GM18870 (cell line): ENCODE measurements at regions not wholly inside any gene's neighbourhood (a gene's known extent, or its start where the extent isn't known, plus 50 kb on each side); places are given as distances from the start of the nearest gene placed in this dataset.

Experiments
- ATAC-seq: cut with Tn5 transposase; IDR thresholded peaks from one replicate; pipeline ENCODE4 v1.9.1; 2021; ENCODE audit warnings: moderate library complexity; ENCODE audit not compliant: unreplicated experiment

DNA sequence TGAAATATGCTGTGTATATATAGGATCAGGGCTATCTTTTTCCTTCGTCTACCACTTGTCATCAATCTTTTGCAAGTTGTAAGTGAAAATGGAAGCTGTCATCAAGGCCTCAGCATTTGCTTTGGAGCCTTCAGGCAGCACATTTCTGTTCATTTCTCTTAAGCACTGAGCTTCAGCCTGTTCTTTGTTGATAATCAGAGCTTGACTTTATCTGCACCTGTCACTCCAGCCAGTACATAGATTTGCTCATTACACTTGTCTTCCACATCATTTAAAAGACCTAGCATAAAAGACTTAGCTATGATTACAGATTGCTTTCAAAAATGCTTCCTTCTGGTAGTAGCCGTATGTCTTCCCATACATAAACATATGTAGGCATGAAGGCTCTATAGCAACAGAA, 189.8 kb upstream of the GRIK2 start:
- no peak for ATAC-seq

DNA sequence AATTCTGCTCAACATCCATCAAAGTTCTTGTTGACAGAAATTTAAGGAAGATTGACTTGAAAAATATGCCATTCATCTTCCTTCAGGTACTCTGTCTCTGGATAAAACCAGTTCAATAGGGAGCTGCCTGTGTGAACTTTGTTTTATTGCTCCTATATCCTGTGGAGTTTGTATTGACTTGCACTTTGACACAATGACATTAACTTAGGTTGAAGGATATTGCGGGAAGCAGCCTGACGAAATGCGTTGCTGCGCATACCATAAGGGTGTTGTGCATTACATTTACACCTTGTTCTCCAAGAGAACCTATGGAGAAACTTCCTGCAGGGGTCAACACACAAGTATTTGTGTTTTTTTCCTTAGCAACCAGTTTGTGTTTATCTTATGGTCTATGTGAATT, 185.4 kb upstream of the GRIK2 start:
- ATAC-seq = no peak

DNA sequence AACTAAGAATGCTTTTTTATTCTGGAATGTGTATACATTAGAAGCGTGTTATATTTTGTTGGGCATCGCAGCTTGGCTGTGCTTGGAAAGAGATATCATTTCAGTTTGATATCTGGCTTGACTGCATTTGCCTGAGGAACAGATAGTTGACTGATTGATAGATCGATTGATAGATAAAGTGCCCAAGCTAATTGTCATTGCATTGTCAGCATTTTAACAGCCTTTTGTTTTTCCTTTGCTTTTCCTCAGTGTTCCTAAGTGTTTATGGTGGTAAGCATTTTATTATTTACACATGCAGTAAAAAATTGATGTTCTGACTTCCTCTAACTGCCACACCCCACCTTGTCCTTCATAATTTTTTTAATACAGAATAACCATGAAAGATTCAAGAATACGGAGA, 180.9 kb upstream of the GRIK2 start:
- ATAC-seq = no peak

DNA sequence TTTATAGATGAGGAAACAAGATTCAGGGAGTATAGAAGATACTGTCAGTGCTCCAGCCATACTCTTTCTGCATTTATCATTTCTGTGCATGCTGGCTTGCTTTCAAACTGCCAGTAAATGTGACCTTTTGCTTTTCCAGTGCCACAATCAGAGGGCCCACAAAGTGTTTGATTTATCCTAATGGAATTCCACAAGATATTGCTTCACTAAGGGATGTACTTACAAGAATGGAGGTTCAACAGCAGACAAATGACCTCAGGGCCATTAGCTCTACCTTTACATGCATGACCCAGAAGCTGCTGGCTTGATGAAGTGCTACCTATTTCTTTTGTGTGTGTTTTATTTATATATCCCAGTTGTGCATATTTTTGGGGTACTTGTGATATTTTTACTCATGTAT, 171.5 kb upstream of the GRIK2 start:
- ATAC-seq = no peak

DNA sequence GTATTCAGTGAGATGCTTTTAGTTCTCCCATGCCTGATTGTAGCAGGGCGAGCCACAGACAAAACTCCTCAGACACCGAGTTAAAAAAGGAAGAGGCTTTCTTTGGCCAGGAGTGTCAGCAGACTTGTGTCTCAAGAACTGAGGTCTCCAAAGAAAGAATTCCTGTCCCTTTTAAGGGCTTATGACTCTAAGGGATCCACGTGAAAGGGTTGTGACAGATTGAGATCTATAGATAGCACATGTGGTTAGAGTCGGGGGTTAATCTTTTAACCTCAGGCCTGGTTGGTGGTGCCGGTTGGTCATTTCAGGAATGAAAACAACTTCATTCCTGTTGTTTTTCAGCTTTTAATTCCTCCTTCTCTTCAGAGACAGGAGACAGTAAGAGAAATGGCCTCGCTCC, 168.8 kb upstream of the GRIK2 start:
- ATAC-seq = no peak

DNA sequence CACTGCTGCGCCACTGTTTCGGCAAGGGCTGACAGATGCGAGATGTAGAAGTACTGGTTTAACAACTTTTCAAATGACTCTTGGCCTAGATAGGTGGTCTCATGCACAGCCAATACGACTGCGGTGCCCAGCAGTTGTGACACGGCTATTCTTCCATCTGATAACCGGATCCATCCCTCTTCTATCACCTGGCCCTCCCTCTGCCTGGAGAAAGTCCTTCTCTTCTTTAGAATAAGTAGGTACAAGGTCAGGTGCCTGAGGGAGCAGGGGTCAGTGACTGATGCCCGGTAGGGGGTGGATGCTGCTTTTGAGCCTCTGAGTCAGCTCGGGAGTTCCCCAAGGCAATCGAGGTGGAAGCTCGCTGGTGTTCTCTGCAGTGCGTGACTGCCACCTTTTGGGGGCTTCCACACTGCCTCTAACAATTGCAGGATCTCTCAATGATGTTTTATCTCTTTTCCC, 166.8 kb upstream of the GRIK2 start:
- no peak for ATAC-seq

DNA sequence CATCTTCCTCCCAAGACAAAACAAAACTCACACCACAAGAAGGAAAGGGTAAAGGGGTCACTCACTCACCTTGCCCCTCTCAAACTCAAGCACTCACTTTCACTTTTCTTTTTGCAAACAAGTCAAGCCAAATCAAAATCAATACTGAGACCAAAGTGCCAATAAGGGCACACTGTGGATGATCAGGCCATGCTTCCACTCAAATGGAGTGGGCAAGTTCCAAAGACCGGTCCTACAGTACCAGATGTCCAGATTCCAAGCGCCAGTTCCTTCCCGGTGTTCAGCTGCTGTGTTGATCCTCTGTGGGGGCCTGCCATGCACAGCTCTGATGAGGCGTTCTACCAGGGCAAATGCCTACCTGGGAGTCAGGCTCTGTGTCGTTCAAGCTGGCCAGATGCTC, 162.6 kb upstream of the GRIK2 start:
- ATAC-seq = no peak

DNA sequence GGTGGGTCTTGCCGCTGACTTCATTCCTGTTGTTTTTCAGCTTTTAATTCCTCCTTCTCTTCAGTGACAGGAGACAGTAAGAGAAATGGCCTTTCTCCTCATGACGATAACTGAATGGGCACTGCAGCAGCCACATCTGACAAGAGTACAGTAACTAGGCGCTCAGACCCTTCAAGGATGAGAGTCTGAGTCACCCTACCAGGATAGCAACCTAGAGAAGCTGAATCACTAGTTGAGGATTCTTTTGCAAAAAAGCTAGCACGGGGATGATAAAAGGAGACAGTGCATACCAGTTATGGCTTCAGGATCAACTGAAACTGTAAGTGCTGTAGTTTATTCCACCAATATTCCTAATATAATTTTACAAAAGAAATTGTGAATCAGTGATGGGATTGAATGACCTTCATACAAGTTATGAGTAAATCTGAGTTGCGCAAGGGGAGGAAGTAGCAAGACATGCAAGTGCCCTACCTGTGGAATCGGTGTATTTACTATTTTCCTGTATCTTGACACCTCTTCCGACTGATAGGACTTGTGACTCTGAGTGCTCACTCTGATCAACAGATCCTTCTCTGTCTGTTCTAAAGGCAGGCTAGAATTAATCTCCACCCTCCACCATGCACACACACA, 161.8 kb upstream of the GRIK2 start:
- no peak for ATAC-seq

DNA sequence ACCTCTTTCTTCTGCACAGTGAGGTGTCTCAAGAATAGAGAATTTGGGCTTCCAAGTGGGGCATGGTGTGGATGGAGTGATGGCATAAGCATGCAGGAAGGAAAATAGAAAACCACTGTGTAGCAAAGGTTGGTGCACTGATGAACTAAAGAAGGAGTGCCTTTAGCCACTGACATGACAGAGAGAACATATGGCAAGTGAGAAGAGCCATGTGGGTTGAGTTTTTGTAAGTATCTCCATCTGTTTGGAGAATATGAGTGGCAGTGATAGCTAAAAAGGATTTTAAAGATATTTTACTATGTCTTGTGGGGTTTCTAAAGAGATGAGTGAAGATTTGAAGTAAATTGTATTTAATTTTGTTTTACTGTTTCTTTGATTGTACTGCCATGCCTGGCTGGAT, 160.5 kb upstream of the GRIK2 start:
- ATAC-seq = no peak

DNA sequence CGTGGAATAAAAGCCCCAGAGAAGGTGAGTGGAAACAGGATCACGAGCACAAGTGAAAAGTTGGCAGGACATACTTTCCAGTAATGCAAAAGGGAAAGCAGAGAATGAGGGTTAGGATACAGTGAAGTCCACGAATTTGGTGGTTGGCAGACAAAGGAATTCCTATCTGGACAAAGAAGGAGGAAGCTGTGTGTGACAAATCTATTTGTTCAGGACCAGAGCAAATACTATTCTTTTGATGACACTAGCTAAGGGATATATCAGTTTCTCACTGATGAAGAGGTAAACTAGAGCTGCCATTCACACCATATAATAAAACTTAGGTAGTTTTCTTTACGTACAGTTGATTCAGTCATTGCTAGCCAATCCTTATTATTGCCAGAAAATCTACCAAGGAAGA, 156.8 kb upstream of the GRIK2 start:
- no peak for ATAC-seq

DNA sequence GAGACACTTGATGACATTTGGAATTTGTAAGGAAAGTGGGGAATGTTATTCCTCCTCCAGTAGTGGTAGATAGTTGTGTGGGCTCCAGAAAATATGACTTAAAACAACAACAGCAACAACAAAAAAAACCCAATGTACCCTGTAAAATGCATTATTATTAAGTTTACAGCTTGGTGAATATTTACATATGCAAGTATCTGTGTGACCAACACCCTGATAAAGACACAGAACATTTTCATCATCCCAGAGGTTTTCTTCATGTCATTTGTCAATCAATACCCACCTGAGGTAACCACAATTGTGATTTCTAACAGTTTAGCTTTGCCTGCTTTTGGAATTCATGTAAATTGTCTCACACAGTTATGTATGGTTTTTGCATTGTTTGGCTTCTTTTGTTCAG, 152.1 kb upstream of the GRIK2 start:
- ATAC-seq = no peak

DNA sequence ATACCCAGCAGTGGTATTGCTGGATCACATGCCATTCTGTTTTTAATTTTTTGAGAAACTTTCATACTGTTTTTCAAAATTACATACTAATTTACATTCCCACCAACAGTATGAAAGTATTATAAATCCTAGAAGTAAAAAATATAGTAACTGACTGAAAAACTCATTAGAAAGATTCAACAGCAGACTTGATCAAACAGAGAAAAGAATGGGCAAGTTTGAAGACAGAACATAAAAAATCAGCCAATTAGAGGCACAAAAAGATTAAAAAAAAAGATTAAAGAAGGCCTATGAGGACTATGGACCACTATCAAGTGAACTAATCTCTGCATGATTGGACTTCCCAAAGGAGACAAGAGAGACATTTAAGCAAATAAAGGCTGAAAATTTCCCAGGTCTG, 144.0 kb upstream of the GRIK2 start:
- no peak for ATAC-seq

DNA sequence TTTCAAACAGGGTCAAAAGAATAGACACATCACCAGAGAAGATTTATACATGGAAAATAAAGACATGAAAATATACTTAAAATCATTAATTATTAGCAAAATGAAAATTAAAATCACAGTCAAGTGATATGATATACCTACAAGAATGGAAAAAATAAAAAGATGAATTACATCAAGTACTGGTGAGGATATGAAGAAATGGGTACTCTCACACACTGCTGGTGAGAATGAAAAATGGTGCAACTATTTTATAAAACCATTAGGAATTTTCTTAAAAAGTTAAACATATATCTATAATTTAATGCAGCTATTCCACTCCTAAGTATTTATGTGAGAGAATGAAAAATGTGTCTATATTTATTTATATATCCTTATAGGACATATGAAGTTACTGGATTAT, 136.3 kb upstream of the GRIK2 start:
- ATAC-seq = no peak

DNA sequence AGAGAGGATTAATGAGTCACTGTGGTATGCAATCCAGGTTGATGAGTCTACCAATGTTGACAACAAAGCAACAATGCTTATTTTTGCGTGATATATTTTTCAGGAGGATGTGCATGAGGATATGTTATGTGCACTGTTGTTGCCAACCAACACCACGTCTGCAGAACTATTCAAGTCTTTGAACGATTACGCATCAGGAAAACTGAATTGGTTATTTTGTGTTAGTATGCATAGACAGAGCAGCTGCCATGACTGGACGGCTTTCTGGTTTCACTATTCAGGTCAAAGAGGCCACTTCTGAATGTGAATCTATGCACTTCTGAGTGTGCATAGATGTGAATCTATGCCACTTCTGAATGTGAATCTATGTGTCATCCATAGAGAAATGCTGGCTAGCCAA, 134.0 kb upstream of the GRIK2 start:
- no peak for ATAC-seq

DNA sequence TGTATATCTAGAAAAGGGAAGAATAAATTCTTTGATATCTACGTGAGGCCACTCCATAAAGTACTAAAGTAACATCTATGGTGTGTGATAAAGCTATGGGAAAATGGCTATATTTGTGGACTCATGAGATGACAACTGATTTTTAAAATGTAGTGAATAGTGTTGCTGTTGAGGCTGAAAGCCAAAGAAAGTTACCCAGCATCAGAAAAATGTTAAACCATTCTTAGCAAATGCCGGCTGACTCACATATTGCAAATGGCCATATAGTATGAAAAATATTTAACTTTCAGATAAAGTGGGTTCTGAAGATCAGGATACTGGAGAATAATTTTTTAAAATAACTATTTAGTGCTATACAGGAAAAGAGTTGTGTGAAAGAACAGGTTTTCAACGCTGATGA, 129.9 kb upstream of the GRIK2 start:
- no peak for ATAC-seq

DNA sequence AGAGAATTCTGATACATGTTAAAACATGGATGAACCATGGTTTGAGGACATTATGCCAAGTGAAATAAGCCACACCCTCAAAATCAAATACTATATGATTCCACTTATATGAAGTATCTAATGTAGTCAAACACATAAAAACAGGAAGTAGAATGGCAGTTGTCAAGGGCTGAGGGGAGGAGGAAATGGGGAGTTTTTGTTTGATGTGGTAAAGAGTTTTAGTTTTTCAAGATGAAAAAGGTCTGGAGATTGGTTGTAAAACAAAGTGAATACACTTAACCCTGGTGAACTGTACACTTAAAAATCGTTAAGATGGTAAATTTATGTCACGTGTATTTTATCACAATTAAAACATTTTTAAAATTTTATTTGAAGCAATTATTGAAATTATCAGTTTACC, 127.4 kb upstream of the GRIK2 start:
- ATAC-seq = no peak

DNA sequence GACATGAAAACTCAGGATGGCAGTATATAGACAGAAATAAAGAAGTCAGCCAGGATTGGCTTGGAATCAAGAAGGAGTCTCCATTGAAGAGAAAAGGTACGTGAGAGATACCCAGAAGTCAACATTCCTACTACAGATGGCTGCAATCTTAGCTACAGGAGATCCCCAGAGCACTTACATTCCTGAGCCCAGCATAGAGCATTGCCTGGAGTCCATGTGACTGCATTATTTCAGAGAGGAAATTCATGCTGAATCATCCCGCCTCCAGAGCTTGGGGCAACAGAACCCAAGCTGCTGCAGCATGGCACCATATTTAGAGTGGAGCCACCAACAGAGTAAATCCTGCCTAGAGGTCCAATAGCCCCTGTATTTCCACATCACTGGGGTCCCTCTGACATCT, 125.0 kb upstream of the GRIK2 start:
- no peak for ATAC-seq

DNA sequence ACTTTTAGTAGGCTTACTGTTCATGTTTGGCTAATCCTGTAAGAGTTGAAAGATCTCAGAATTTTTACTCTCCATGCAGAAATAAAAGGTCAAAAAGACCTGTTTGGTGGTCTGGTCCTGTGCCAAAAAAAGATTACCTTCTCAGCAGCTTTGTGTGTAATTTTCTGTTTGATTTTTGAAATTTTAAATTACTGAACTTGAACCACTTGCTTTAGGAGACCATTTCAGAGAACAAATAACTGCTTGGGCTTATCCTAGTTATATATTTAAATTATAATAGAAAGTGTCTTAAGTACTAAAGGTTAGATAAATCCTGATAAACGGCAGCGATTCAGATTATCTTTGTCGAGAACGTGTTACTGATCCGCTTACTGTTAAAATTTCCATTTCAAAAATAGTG, 118.3 kb upstream of the GRIK2 start:
- ATAC-seq = no peak

DNA sequence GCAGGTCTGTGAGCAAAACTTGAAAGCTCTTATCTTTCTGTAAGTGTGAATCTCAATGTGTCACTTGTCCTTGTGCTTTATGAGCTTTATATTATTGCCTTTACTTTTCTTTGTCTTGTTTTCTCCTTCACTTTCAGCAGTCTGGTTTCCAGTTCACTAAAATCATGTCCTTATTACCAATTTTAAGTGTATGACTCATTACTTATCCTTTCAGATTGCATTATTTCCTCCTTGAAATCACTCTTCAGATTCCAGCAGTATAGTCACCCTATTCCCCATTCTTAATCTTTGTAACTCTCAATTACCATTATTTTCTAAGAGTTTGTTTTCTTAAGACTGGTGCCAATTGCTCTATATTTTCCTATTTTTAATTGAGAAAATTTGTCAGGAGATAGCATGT, 117.4 kb upstream of the GRIK2 start:
- ATAC-seq = no peak

DNA sequence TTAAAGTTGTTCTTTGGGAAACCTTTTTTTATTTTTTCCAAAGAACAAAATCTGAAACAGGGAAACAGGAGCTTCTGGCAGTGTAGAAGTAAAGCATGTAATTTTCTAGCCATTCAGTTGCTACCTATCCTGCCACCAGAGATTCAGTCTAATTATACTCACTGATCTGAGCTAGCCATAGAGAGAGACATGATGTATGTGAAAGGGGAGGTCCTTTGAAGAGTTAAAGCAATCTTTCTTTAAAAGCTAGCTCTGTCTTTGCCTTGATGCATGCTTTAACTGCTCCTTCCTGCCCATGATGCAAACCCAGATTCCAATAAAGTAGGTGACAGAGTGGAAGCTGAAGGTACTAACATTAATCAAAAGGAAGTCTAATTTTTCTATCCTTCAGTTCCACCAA, 114.1 kb upstream of the GRIK2 start:
- no peak for ATAC-seq

DNA sequence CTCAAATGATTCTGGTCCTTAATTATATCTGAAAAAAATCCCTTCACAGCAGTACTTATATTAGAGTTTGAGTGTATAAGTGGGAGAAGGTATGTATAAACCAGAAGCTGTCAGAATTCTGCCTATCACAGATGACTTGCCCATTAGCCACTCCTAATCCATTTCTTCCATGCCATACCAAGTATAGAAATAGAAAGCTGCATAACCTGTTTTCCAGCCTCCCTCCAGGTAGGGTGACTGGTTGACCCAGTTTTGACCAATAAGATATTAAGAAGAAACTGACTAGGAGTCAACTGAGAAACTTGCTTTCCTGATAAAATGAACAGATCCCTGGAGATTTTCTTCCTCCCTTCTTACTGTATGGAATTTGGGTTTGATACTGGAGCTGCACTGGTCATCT, 112.2 kb upstream of the GRIK2 start:
- ATAC-seq = no peak

DNA sequence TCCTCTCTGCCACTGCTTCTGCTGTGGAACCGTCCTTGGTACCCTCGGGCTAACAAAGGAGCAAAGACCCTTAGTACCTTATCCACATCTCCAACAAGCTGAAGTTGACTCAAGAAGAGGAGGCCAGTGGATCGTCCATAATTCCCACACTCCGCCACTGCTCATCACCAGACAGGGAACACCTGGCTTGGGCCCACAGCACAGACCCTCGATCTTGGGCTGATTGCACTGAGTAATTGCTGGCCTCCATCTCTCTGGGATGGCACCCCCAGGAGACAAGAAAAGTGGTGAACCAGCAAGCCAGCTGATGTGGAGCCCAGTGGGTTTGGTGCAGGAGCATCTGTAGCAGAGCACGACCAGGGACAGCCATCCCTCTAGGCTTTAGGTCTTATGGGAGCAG, 109.4 kb upstream of the GRIK2 start:
- ATAC-seq = no peak

DNA sequence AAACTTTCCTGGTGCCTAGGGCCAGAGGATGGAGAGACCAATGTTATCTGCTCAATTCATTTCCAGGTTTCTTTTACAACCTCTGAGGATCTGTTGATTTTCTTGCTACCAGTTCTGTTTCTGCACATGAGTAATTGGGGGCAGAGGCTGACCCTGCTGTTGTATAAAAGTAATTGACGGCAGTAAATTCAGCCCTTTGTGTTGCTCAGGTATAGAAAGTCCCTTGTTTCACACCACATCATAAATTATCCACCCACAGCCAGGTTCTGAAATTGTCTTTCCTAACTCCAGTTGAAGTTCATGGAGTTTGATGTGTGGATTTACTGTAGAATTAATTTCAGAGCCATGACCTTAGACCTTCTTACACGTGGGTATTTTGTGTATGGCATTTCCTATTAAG, 107.4 kb upstream of the GRIK2 start:
- ATAC-seq = no peak

DNA sequence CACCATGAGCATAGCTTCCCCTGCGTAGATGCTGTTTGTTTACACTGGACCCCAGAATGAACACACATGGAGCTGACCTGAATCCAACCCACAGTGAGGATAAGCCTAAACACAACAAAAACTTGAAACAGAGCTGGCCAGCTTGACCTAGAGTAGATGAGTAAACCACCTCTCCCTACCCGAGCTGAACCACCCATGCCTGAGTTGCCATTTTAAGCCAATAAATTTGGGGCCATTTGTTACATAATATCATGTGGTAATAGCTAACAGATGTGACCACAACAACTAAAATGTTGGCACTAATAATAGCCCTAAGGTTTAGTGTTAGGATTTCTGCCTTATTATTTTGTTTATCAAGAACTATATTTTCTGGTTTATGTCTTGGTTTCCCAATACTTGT, 103.2 kb upstream of the GRIK2 start:
- ATAC-seq = no peak
